A549 (cell line): ENCODE measurements at regions not wholly inside any gene's neighbourhood (a gene's known extent, or its start where the extent isn't known, plus 50 kb on each side); places are given as distances from the start of the nearest gene placed in this dataset.

Experiments used
- ATAC-seq, 2 experiments: fragments of 200-7000 bp in 1 of 2; fragments of >200 bp in 1 of 2; cut with Nextera tagmentation in 1 of 2; cut with Tn5 transposase in 1 of 2; 3 replicates each; pipeline versions ENCODE4 v1.8.0 to v1.9.1; 2018 to 2020; ENCODE audit warnings: mild to moderate bottlenecking in 1 of 2, moderate library complexity in 1 of 2
- CTCF ChIA-PET: fragments of 300-600 bp; sonication (Branson Sonifier 250); formaldehyde crosslinking; extraction: SDS; loops from one replicate; lab custom pipeline; 2021; ENCODE audit warnings: antibody characterized with exemption, inconsistent platforms; lab: Yijun Ruan, JAX
- POLR2A ChIA-PET: fragments of 350-600 bp; formaldehyde crosslinking; extraction: SDS; loops from one replicate; lab custom pipeline; 2021; ENCODE audit warnings: antibody characterized with exemption, inconsistent platforms; lab: Yijun Ruan, JAX
- DNase-seq, 2 experiments: peaks; one replicate each; pipeline versions ENCODE4 v3.0.0 to v3.0.0-alpha.2; 2011 to 2016; ENCODE audit warnings: low read depth in 1 of 2, low spot score in 1 of 2
- FAIRE-seq: peaks from 2 replicates; lab custom pipeline; 2011; peaks lifted over from hg19 to GRCh38; lab: Jason Lieb, UNC
- H3K27ac ChIP-seq, 2 experiments: fragments of >200 bp; sonication (Bioruptor Twin); formaldehyde crosslinking; 3 replicates each; pipeline ENCODE4 v1.5.1; 2016 to 2017
- H3K4me1 ChIP-seq: fragments of >200 bp; sonication (Bioruptor Twin); formaldehyde crosslinking; 3 replicates; pipeline ENCODE4 v1.6.1; 2016
- H3K4me2 ChIP-seq: fragments of >200 bp; sonication (Bioruptor Twin); formaldehyde crosslinking; 3 replicates; pipeline ENCODE4 v1.6.1; 2016
- H3K4me3 ChIP-seq: fragments of >200 bp; sonication (Bioruptor Twin); formaldehyde crosslinking; 3 replicates; pipeline ENCODE4 v1.5.1; 2016
- H3K9me3 ChIP-seq: fragments of >200 bp; sonication (Bioruptor Twin); formaldehyde crosslinking; 3 replicates; pipeline ENCODE4 v1.6.1; 2016
- CHD2 ChIP-seq: fragments of 150-350 bp; IDR thresholded peaks from 2 replicates; pipeline ENCODE4 v1.6.1; 2014; ENCODE audit warnings: low read length; ENCODE audit not compliant: partially characterized antibody
- EHMT2 ChIP-seq: fragments of 200-600 bp; sonication (generic); IDR thresholded peaks from 2 replicates; pipeline ENCODE4 v1.6.1; 2016; ENCODE audit warnings: antibody characterized with exemption, low read depth, mild to moderate bottlenecking, moderate library complexity
- EP300 ChIP-seq, 2 experiments: fragments of >200 bp; sonication (Bioruptor Twin); formaldehyde crosslinking; IDR thresholded peaks; 2 replicates in 1 of 2; 3 replicates in 1 of 2; pipeline ENCODE4 v1.6.1; 2016 to 2017
- GATA3 ChIP-seq: IDR thresholded peaks from 2 replicates; pipeline ENCODE4 v1.6.1; 2012; ENCODE audit warnings: borderline replicate concordance
- JUN ChIP-seq, 2 experiments: fragments of >200 bp; sonication (Bioruptor Twin); formaldehyde crosslinking; IDR thresholded peaks; 2 replicates in 1 of 2; 3 replicates in 1 of 2; pipeline ENCODE4 v1.6.1; 2016 to 2017
- SREBF2 ChIP-seq: fragments of 450-650 bp; IDR thresholded peaks from 2 replicates; pipeline ENCODE4 v1.6.1; 2014; ENCODE audit warnings: mild to moderate bottlenecking, moderate library complexity
- TP53 ChIP-seq: fragments of 250-450 bp; sonication (Bioruptor Pico); IDR thresholded peaks from 2 replicates; pipeline ENCODE4 v1.5.0; 2021; ENCODE audit warnings: mild to moderate bottlenecking, moderate library complexity
- WGBS: methylation state at CpG from one replicate; pipeline ENCODE4 v1.1.6; 2017; ENCODE audit errors: missing lambda C conversion rate; 5-methylcytosine and 5-hydroxymethylcytosine counted together
- TF ChIP-seq, protein P1 (sequence below): fragments of 250-450 bp; sonication (Bioruptor Pico); IDR thresholded peaks from 2 replicates; pipeline ENCODE4 v1.5.0; 2021; ENCODE audit warnings: mild to moderate bottlenecking, moderate library complexity, borderline replicate concordance
- TF ChIP-seq, protein P2 (sequence below): IDR thresholded peaks from 2 replicates; pipeline ENCODE4 v1.6.1; 2012; ENCODE audit warnings: low read depth, borderline replicate concordance
- TF ChIP-seq, protein P3 (sequence below): fragments of 200-600 bp; sonication (generic); IDR thresholded peaks from 2 replicates; pipeline ENCODE4 v1.6.1; 2016; ENCODE audit warnings: antibody characterized with exemption, mild to moderate bottlenecking, moderate library complexity
- TF ChIP-seq, protein P4 (sequence below): fragments of >200 bp; sonication (Bioruptor Twin); formaldehyde crosslinking; IDR thresholded peaks from 2 replicates; pipeline ENCODE4 v1.6.1; 2016
- TF ChIP-seq, protein P5 (sequence below): fragments of >200 bp; sonication (Bioruptor Twin); formaldehyde crosslinking; IDR thresholded peaks from 3 replicates; pipeline ENCODE4 v1.6.1; 2016
- TF ChIP-seq, protein P6 (sequence below): fragments of 450-650 bp; IDR thresholded peaks from 2 replicates; pipeline ENCODE4 v1.6.1; 2014; ENCODE audit warnings: antibody characterized with exemption

DNA sequence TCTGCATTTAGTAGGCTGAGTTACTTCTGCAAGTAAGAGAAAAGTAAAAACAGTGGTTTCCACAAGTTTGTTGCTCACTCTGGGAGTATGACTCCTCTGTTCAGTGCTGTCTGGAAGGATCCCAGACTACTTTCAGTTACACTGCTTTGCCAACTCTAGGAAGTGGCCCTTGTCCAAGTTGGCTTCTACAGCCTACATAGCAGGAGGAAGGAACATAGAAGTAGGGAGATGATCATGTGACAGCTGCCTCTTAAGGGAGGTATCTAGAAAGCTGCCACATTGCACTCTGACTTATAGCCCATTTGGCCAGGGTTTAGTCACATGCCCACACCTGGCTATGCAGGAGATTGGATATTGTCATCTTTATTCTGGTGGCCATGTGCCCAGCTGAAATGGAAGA is 298.1 kb downstream of the NSUN3 start:
- DNase-seq (no peak), ATAC-seq (no peak), FAIRE-seq (no peak)
- no peak overlapping the region for H3K27ac ChIP-seq
- no peak overlapping the region for H3K4me2 ChIP-seq
- H3K4me3 ChIP-seq, result no peak overlapping the region
- POLR2A ChIA-PET, result no interaction called here
- CTCF ChIA-PET, result interaction anchor here (1.3 kb wide), 1 partner anchor 13 kb away, joined by 3 read pairs; no protein-coding TSS in a partner anchor
- no peaks in the 10 kb centered on the region for H3K4me1 ChIP-seq
- no peaks in the 10 kb centered on the region for H3K9me3 ChIP-seq
- TF ChIP-seq, protein P1, sequence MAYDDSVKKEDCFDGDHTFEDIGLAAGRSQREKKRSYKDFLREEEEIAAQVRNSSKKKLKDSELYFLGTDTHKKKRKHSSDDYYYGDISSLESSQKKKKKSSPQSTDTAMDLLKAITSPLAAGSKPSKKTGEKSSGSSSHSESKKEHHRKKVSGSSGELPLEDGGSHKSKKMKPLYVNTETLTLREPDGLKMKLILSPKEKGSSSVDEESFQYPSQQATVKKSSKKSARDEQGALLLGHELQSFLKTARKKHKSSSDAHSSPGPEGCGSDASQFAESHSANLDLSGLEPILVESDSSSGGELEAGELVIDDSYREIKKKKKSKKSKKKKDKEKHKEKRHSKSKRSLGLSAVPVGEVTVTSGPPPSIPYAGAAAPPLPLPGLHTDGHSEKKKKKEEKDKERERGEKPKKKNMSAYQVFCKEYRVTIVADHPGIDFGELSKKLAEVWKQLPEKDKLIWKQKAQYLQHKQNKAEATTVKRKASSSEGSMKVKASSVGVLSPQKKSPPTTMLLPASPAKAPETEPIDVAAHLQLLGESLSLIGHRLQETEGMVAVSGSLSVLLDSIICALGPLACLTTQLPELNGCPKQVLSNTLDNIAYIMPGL, result no peak
- TF ChIP-seq, protein P2, sequence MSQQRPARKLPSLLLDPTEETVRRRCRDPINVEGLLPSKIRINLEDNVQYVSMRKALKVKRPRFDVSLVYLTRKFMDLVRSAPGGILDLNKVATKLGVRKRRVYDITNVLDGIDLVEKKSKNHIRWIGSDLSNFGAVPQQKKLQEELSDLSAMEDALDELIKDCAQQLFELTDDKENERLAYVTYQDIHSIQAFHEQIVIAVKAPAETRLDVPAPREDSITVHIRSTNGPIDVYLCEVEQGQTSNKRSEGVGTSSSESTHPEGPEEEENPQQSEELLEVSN, result no peak
- TF ChIP-seq CHD2, result no peak
- no peak for TF ChIP-seq JUN (IDR thresholded peaks at IDR 0.05)
- TF ChIP-seq, protein P3, sequence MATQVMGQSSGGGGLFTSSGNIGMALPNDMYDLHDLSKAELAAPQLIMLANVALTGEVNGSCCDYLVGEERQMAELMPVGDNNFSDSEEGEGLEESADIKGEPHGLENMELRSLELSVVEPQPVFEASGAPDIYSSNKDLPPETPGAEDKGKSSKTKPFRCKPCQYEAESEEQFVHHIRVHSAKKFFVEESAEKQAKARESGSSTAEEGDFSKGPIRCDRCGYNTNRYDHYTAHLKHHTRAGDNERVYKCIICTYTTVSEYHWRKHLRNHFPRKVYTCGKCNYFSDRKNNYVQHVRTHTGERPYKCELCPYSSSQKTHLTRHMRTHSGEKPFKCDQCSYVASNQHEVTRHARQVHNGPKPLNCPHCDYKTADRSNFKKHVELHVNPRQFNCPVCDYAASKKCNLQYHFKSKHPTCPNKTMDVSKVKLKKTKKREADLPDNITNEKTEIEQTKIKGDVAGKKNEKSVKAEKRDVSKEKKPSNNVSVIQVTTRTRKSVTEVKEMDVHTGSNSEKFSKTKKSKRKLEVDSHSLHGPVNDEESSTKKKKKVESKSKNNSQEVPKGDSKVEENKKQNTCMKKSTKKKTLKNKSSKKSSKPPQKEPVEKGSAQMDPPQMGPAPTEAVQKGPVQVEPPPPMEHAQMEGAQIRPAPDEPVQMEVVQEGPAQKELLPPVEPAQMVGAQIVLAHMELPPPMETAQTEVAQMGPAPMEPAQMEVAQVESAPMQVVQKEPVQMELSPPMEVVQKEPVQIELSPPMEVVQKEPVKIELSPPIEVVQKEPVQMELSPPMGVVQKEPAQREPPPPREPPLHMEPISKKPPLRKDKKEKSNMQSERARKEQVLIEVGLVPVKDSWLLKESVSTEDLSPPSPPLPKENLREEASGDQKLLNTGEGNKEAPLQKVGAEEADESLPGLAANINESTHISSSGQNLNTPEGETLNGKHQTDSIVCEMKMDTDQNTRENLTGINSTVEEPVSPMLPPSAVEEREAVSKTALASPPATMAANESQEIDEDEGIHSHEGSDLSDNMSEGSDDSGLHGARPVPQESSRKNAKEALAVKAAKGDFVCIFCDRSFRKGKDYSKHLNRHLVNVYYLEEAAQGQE, result no peak
- no peak for TF ChIP-seq GATA3
- TF ChIP-seq, protein P4, sequence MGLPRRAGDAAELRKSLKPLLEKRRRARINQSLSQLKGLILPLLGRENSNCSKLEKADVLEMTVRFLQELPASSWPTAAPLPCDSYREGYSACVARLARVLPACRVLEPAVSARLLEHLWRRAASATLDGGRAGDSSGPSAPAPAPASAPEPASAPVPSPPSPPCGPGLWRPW, result no peak

DNA sequence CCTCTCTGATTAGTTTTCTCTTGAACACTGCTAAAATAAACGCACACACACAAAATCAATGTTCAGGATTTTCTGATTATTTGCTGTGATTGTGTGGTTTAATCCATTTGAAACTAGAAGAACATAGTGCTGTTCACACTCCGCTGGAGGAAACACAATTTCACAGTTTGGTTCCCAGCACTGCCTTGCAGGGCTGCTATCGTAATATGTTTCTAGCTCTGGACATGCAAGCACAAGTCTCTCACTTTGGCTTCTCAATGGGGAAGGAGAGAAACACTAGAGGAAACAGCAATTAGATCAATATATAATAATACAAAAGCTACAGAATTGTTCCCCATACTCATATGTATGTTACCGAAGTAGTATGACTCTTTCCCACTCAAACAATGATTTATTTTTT is 299.5 kb downstream of the NSUN3 start:
- TF ChIP-seq SREBF2 (no peak), TP53 (CRISPR knock-in tag) (no peak), EHMT2 (no peak), EP300 (IDR thresholded peaks at IDR 0.05) (no peak)
- TF ChIP-seq, protein P5, sequence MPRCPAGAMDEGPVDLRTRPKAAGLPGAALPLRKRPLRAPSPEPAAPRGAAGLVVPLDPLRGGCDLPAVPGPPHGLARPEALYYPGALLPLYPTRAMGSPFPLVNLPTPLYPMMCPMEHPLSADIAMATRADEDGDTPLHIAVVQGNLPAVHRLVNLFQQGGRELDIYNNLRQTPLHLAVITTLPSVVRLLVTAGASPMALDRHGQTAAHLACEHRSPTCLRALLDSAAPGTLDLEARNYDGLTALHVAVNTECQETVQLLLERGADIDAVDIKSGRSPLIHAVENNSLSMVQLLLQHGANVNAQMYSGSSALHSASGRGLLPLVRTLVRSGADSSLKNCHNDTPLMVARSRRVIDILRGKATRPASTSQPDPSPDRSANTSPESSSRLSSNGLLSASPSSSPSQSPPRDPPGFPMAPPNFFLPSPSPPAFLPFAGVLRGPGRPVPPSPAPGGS, result no peak
- TF ChIP-seq, protein P6, sequence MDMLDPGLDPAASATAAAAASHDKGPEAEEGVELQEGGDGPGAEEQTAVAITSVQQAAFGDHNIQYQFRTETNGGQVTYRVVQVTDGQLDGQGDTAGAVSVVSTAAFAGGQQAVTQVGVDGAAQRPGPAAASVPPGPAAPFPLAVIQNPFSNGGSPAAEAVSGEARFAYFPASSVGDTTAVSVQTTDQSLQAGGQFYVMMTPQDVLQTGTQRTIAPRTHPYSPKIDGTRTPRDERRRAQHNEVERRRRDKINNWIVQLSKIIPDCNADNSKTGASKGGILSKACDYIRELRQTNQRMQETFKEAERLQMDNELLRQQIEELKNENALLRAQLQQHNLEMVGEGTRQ, result no peak
- TF ChIP-seq, protein P4, result no peak
- TF ChIP-seq, protein P3, result no peak
- TF ChIP-seq, all 56 proteins: peak for 0
- Histone ChIP-seq H3K4me1 (no peaks in the 10 kb centered on the region), H3K27ac (no peak overlapping the region), H3K9me3 (no peaks in the 10 kb centered on the region), H3K4me3 (no peak overlapping the region), H3K4me2 (no peak overlapping the region)
- DNase-seq (no peak), ATAC-seq (no peak), FAIRE-seq (no peak)
- 62% methylated on average over 4 of the region's 4 CpGs for WGBS
- ChIA-PET CTCF (interaction anchor here (0.7 kb wide), 1 partner anchor 18 kb away, joined by 3 read pairs; no protein-coding TSS in a partner anchor), POLR2A (no interaction called here)
